HG03196 (cell line): ENCODE measurements at regions not wholly inside any gene's neighbourhood (a gene's known extent, or its start where the extent isn't known, plus 50 kb on each side); places are given as distances from the start of the nearest gene placed in this dataset.
"Not testable (repeated sequence)": the region's sequence is repeated elsewhere in the genome, so short reads cannot be mapped to it uniquely, and the experiment has no call there.

Experiments used
- ATAC-seq: cut with Tn5 transposase; IDR thresholded peaks from one replicate; pipeline ENCODE4 v1.9.1; 2021; ENCODE audit not compliant: unreplicated experiment

- no peak for ATAC-seq
Observed at GRCh38 chr5:125610892-125611291, 812.3 kb upstream of the GRAMD2B start.

- ATAC-seq, result no peak
Observed at GRCh38 chr5:125611541-125611940, 811.7 kb upstream of the GRAMD2B start.

- no peak for ATAC-seq
Observed at GRCh38 chr5:125612181-125612721, 811.0 kb upstream of the GRAMD2B start.

- ATAC-seq, result no peak
Observed at GRCh38 chr5:125612776-125613175, 810.4 kb upstream of the GRAMD2B start.

GRCh38 chr5:125630237-125630636 lies 793.0 kb upstream of the GRAMD2B start:
- no peak for ATAC-seq

- ATAC-seq, result no peak
Observed at GRCh38 chr5:125633523-125633922, 789.7 kb upstream of the GRAMD2B start.

- ATAC-seq, result no peak
Observed at GRCh38 chr5:125634216-125634835, 788.9 kb upstream of the GRAMD2B start.

- ATAC-seq, result no peak
Observed at GRCh38 chr5:125639858-125640257, 783.4 kb upstream of the GRAMD2B start.

- ATAC-seq, result no peak
Observed at GRCh38 chr5:125652761-125653160, 770.4 kb upstream of the GRAMD2B start.

GRCh38 chr5:125654392-125654791 lies 768.8 kb upstream of the GRAMD2B start:
- no peak for ATAC-seq

GRCh38 chr5:125655156-125655555 lies 768.1 kb upstream of the GRAMD2B start:
- ATAC-seq, result no peak

- no peak for ATAC-seq
Observed at GRCh38 chr5:125657936-125658335, 765.3 kb upstream of the GRAMD2B start.

- no peak for ATAC-seq
Observed at GRCh38 chr5:125659316-125660023, 763.7 kb upstream of the GRAMD2B start.

GRCh38 chr5:125660231-125660895 lies 762.8 kb upstream of the GRAMD2B start:
- ATAC-seq, result no peak

GRCh38 chr5:125661584-125661983 lies 761.6 kb upstream of the GRAMD2B start:
- ATAC-seq, result no peak

- no peak for ATAC-seq
Observed at GRCh38 chr5:125668884-125669283, 754.3 kb upstream of the GRAMD2B start.

GRCh38 chr5:125673359-125673950 lies 749.8 kb upstream of the GRAMD2B start:
- no peak for ATAC-seq

GRCh38 chr5:125679522-125679921 lies 743.7 kb upstream of the GRAMD2B start:
- ATAC-seq, result no peak

- ATAC-seq, result no peak
Observed at GRCh38 chr5:125683669-125684068, 739.5 kb upstream of the GRAMD2B start.

- ATAC-seq, result no peak
Observed at GRCh38 chr5:125685771-125686170, 737.4 kb upstream of the GRAMD2B start.

GRCh38 chr5:125691738-125692530 lies 731.3 kb upstream of the GRAMD2B start:
- ATAC-seq, result not testable (repeated sequence)
